GM20000 (cell line): ENCODE measurements at regions not wholly inside any gene's neighbourhood (a gene's known extent, or its start where the extent isn't known, plus 50 kb on each side); places are given as distances from the start of the nearest gene placed in this dataset.

ENCODE experiments used
- DNase-seq: peaks from one replicate; pipeline ENCODE4 v3.0.0; 2012; ENCODE audit warnings: low spot score
- CTCF ChIP-seq: IDR thresholded peaks from 2 replicates; pipeline ENCODE4 v1.5.1; 2012; ENCODE audit warnings: mild to moderate bottlenecking, control low read depth; ENCODE audit errors: extremely low read depth, missing control alignments

- DNase-seq, result no peak
- TF ChIP-seq CTCF, result no peak
These were observed 914.1 kb downstream of the TRHDE start for GRCh38 chr12:73186272-73186671.

- DNase-seq, result no peak
- TF ChIP-seq CTCF, result no peak
These were observed 915.6 kb downstream of the TRHDE start for GRCh38 chr12:73187765-73188164.

GRCh38 chr12:73210548-73211204 lies 938.5 kb downstream of the TRHDE start:
- DNase-seq, result no peak
- no peak for TF ChIP-seq CTCF

GRCh38 chr12:73220951-73221350 lies 948.8 kb downstream of the TRHDE start:
- DNase-seq, result no peak
- no peak for TF ChIP-seq CTCF

GRCh38 chr12:73221398-73221797 lies 949.2 kb downstream of the TRHDE start:
- no peak for TF ChIP-seq CTCF
- no peak for DNase-seq

GRCh38 chr12:73221836-73222235 lies 949.7 kb downstream of the TRHDE start:
- DNase-seq, result no peak

More at GRCh38 chr12:73221836-73222235, 949.7 kb downstream of the TRHDE start:
- TF ChIP-seq CTCF, result no peak
